CD8-positive, alpha-beta memory T cell (primary cell): ENCODE measurements at regions not wholly inside any gene's neighbourhood (a gene's known extent, or its start where the extent isn't known, plus 50 kb on each side); places are given as distances from the start of the nearest gene placed in this dataset.
A peak's percentile ranks its signal among the peaks of the same experiment; 100 is the strongest.

Experiments used
- CTCF ChIA-PET: fragments of 350-600 bp; sonication (Branson Sonifier 250); formaldehyde crosslinking; loops from one replicate; lab custom pipeline; 2021; ENCODE audit warnings: antibody characterized with exemption; lab: Charles Lee
- POLR2A ChIA-PET: fragments of 350-600 bp; sonication (Branson Sonifier 250); formaldehyde crosslinking; loops from one replicate; lab custom pipeline; 2021; ENCODE audit warnings: antibody characterized with exemption; lab: Charles Lee
- DNase-seq, 5 donors: peaks; one replicate each; pipeline versions ENCODE4 v3.0.0 to v3.0.0-alpha.2; 2020 to 2022; ENCODE audit warnings: mixed read lengths in 1 of 5
- H3K27ac ChIP-seq: one replicate; pipeline ENCODE4 v1.7.0; 2013; ENCODE audit warnings: low read depth, mild to moderate bottlenecking, low read length, moderate library complexity
- H3K27me3 ChIP-seq: 2 replicates; pipeline ENCODE4 v1.7.0; 2013; ENCODE audit warnings: low read length, mild to moderate bottlenecking; ENCODE audit not compliant: insufficient read depth, poor library complexity, severe bottlenecking
- H3K36me3 ChIP-seq: 2 replicates; pipeline ENCODE4 v1.7.0; 2013; ENCODE audit warnings: mild to moderate bottlenecking, low read length, moderate library complexity; ENCODE audit not compliant: insufficient read depth
- H3K4me1 ChIP-seq: 2 replicates; pipeline ENCODE4 v1.7.0; 2013; ENCODE audit warnings: mild to moderate bottlenecking, low read length, moderate library complexity; ENCODE audit not compliant: insufficient read depth
- H3K4me3 ChIP-seq: 2 replicates; pipeline ENCODE4 v1.7.0; 2013; ENCODE audit warnings: mild to moderate bottlenecking, low read length
- H3K9me3 ChIP-seq: 2 replicates; pipeline ENCODE4 v1.7.0; 2013; ENCODE audit warnings: mild to moderate bottlenecking, low read length
- H3K27ac Mint-ChIP-seq, 8 donors: one replicate each; pipeline ENCODE4 v1.8.0; 2020 to 2021; ENCODE audit warnings: mixed read lengths in 8 of 8, mild to moderate bottlenecking in 6 of 8, inconsistent platforms in 3 of 8, moderate library complexity in 3 of 8
- H3K27me3 Mint-ChIP-seq, 2 donors: one replicate each; pipeline ENCODE4 v1.8.0; 2020 to 2021; ENCODE audit warnings: mixed read lengths in 2 of 2, mild to moderate bottlenecking in 1 of 2, moderate library complexity in 1 of 2
- H3K36me3 Mint-ChIP-seq, 3 donors: one replicate each; pipeline ENCODE4 v1.8.0; 2020 to 2021; ENCODE audit warnings: mixed read lengths in 3 of 3, inconsistent platforms in 1 of 3, mild to moderate bottlenecking in 1 of 3
- H3K4me1 Mint-ChIP-seq, 3 donors: one replicate each; pipeline ENCODE4 v1.8.0; 2020 to 2021; ENCODE audit warnings: mixed read lengths in 3 of 3, inconsistent platforms in 1 of 3, mild to moderate bottlenecking in 1 of 3
- H3K4me3 Mint-ChIP-seq, 7 donors: one replicate each; pipeline ENCODE4 v1.8.0; 2020 to 2021; ENCODE audit warnings: mixed read lengths in 7 of 7, mild to moderate bottlenecking in 6 of 7, moderate library complexity in 4 of 7, inconsistent platforms in 2 of 7
- H3K9me3 Mint-ChIP-seq, 5 donors: one replicate each; pipeline ENCODE4 v1.8.0; 2020 to 2022; ENCODE audit warnings: mixed read lengths in 5 of 5, mild to moderate bottlenecking in 3 of 5, moderate library complexity in 2 of 5, inconsistent platforms in 1 of 5

- H3K36me3 ChIP-seq = no peaks in the 10 kb centered on the region
- Mint-ChIP-seq H3K27me3 (no peaks in the 10 kb centered on the region), H3K27ac (no peak overlapping the region), H3K4me3 (no peak overlapping the region), H3K4me1 (peaks cover 68 to 81% (median 75%) of the 10 kb centered on the region in 3 donors), H3K9me3 (peaks cover 0 to 2% (median 0%) of the 10 kb centered on the region in 5 donors), H3K36me3 (peaks cover 0 to 3% (median 0%) of the 10 kb centered on the region in 3 donors)
- no peaks in the 10 kb centered on the region for H3K27me3 ChIP-seq
- H3K27ac ChIP-seq = no peak overlapping the region
- no peak overlapping the region for H3K4me3 ChIP-seq
- no peak for DNase-seq
- ChIA-PET CTCF (no interaction called here), POLR2A (no interaction called here)
- H3K4me1 ChIP-seq = peaks cover 21% of the 10 kb centered on the region
- H3K9me3 ChIP-seq = no peaks in the 10 kb centered on the region
These were observed 462.8 kb upstream of the CBLB start for GRCh38 chr3:106331636-106332035.

GRCh38 chr3:106332129-106332528 is 463.3 kb upstream of the CBLB start:
- H3K4me3 Mint-ChIP-seq = no peak overlapping the region
- CTCF ChIA-PET = no interaction called here
- peaks cover 68 to 81% (median 75%) of the 10 kb centered on the region in 3 donors for H3K4me1 Mint-ChIP-seq

DNA sequence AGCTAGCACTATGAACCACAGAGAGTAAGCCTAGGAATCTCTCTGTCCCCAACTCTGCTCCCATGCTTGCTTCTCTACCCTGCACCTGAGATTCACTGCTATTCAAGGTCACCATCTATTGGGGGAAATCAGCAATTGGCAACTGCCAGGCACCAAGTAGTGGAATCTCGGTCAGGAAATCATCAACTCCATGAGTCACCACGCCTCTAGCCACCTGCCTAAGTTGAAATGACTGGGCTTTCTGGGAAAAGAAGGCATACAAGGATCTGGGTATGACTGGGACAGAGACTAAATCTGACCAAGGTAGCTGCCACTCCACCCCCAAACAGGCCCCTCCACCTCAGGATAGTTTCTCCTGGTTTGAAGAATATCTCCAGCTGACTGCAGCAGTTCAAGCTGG is 464.1 kb upstream of the CBLB start:
- no peaks in the 10 kb centered on the region for H3K27me3 ChIP-seq
- no peak overlapping the region for H3K4me3 ChIP-seq
- DNase-seq = no peak
- no peaks in the 10 kb centered on the region for H3K9me3 ChIP-seq
- Mint-ChIP-seq H3K27ac (peak overlapping the region in 2 of 8 donors; percentile 52 to 70), H3K27me3 (no peaks in the 10 kb centered on the region), H3K9me3 (peaks cover 0 to 2% (median 0%) of the 10 kb centered on the region in 5 donors), H3K4me1 (peaks cover 64 to 79% (median 75%) of the 10 kb centered on the region in 3 donors), H3K36me3 (peaks cover 0 to 5% (median 0%) of the 10 kb centered on the region in 3 donors), H3K4me3 (peak overlapping the region in 1 of 7 donors; percentile 8)
- H3K27ac ChIP-seq = no peak overlapping the region
- POLR2A ChIA-PET = interaction anchor here (0.6 kb wide), 1 partner anchor 277 kb away, joined by 3 read pairs; no protein-coding TSS in a partner anchor
- CTCF ChIA-PET = no interaction called here
- H3K4me1 ChIP-seq = peaks cover 24% of the 10 kb centered on the region
- no peaks in the 10 kb centered on the region for H3K36me3 ChIP-seq

More at GRCh38 chr3:106332129-106332528, 463.3 kb upstream of the CBLB start:
- H3K4me1 ChIP-seq = peaks cover 24% of the 10 kb centered on the region
- no peaks in the 10 kb centered on the region for H3K27me3 Mint-ChIP-seq
- DNase-seq = no peak
- no peak overlapping the region for H3K4me3 ChIP-seq
- peaks cover 0 to 2% (median 0%) of the 10 kb centered on the region in 5 donors for H3K9me3 Mint-ChIP-seq
- H3K36me3 ChIP-seq = no peaks in the 10 kb centered on the region
- POLR2A ChIA-PET = no interaction called here
- no peak overlapping the region for H3K27ac ChIP-seq
- H3K36me3 Mint-ChIP-seq = peaks cover 0 to 4% (median 0%) of the 10 kb centered on the region in 3 donors
- H3K27ac Mint-ChIP-seq = no peak overlapping the region
- no peaks in the 10 kb centered on the region for H3K9me3 ChIP-seq
- H3K27me3 ChIP-seq = no peaks in the 10 kb centered on the region

GRCh38 chr3:106333911-106334618 is 465.3 kb upstream of the CBLB start:
- H3K27ac ChIP-seq = no peak overlapping the region
- Mint-ChIP-seq H3K9me3 (peaks cover 0 to 2% (median 0%) of the 10 kb centered on the region in 5 donors), H3K4me1 (peaks cover 75 to 87% (median 85%) of the 10 kb centered on the region in 3 donors), H3K36me3 (peaks cover 0 to 6% (median 0%) of the 10 kb centered on the region in 3 donors), H3K4me3 (peak overlapping the region; percentile 37 to 78 (median 75)), H3K27me3 (no peaks in the 10 kb centered on the region), H3K27ac (peak overlapping the region; percentile 42 to 89 (median 78))
- no peaks in the 10 kb centered on the region for H3K27me3 ChIP-seq
- H3K9me3 ChIP-seq = no peaks in the 10 kb centered on the region
- H3K4me1 ChIP-seq = peaks cover 35% of the 10 kb centered on the region
- CTCF ChIA-PET = no interaction called here
- DNase-seq = peak in 4 of 5 donors; percentile 6 to 77 (median 22)
- H3K36me3 ChIP-seq = no peaks in the 10 kb centered on the region
- POLR2A ChIA-PET = no interaction called here
- no peak overlapping the region for H3K4me3 ChIP-seq

GRCh38 chr3:106336619-106337018 is 467.8 kb upstream of the CBLB start:
- POLR2A ChIA-PET = no interaction called here
- H3K9me3 Mint-ChIP-seq = peaks cover 0 to 2% (median 0%) of the 10 kb centered on the region in 5 donors

DNA sequence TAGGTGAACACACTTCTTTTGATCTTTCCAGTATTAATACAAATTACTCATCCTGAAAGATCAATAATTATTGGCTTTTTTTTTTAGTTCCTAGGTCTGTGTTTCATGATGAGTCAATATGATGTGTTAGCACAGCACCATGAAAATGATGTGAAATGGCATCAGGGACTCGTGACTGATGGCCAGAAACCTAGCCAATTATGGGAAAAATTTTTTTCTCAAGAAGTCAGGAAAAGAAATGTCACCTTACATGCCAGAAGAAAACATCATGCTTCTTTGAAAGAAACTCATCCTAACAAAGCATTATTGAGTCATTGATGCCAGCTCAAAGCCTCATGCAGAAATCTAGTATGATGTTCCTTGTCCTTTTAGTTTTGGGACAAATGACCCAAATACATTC is 468.3 kb upstream of the CBLB start:
- no peak for DNase-seq
- H3K36me3 Mint-ChIP-seq = peaks cover 0 to 6% (median 0%) of the 10 kb centered on the region in 3 donors
- Histone ChIP-seq H3K36me3 (no peaks in the 10 kb centered on the region), H3K4me1 (peaks cover 36% of the 10 kb centered on the region), H3K4me3 (no peak overlapping the region), H3K9me3 (no peaks in the 10 kb centered on the region), H3K27me3 (no peaks in the 10 kb centered on the region), H3K27ac (no peak overlapping the region)
- peak overlapping the region in 1 of 8 donors; percentile 4 for H3K27ac Mint-ChIP-seq
- peaks cover 0 to 2% (median 0%) of the 10 kb centered on the region in 5 donors for H3K9me3 Mint-ChIP-seq
- peaks cover 70 to 77% (median 73%) of the 10 kb centered on the region in 3 donors for H3K4me1 Mint-ChIP-seq
- ChIA-PET CTCF (no interaction called here), POLR2A (no interaction called here)
- H3K27me3 Mint-ChIP-seq = no peaks in the 10 kb centered on the region
- H3K4me3 Mint-ChIP-seq = peak overlapping the region in 1 of 7 donors; percentile 26

More at GRCh38 chr3:106336619-106337018, 467.8 kb upstream of the CBLB start:
- CTCF ChIA-PET = no interaction called here
- H3K27me3 ChIP-seq = no peaks in the 10 kb centered on the region
- no peak for DNase-seq
- peak overlapping the region in 5 of 7 donors; percentile 0 to 47 (median 26) for H3K4me3 Mint-ChIP-seq
- no peak overlapping the region for H3K4me3 ChIP-seq
- H3K36me3 ChIP-seq = no peaks in the 10 kb centered on the region
- H3K27me3 Mint-ChIP-seq = no peaks in the 10 kb centered on the region
- peaks cover 73 to 82% (median 78%) of the 10 kb centered on the region in 3 donors for H3K4me1 Mint-ChIP-seq
- H3K36me3 Mint-ChIP-seq = peaks cover 0 to 6% (median 0%) of the 10 kb centered on the region in 3 donors
- H3K9me3 ChIP-seq = no peaks in the 10 kb centered on the region
- H3K4me1 ChIP-seq = peaks cover 36% of the 10 kb centered on the region
- no peak overlapping the region for H3K27ac ChIP-seq
- peak overlapping the region in 2 of 8 donors; percentile 4 to 58 for H3K27ac Mint-ChIP-seq

- no peak overlapping the region for H3K27ac ChIP-seq
These were observed 469.9 kb upstream of the CBLB start for GRCh38 chr3:106338582-106339214.

More at GRCh38 chr3:106338582-106339214, 469.9 kb upstream of the CBLB start:
- ChIA-PET CTCF (interaction anchor here (0.9 kb wide), 1 partner anchor 153 kb away, joined by 3 read pairs; no protein-coding TSS in a partner anchor), POLR2A (interaction anchor here (0.6 kb wide), 1 partner anchor 324 kb away, joined by 3 read pairs; no protein-coding TSS in a partner anchor)
- H3K4me3 ChIP-seq = no peak overlapping the region
- H3K9me3 Mint-ChIP-seq = peaks cover 0 to 2% (median 0%) of the 10 kb centered on the region in 5 donors
- no peaks in the 10 kb centered on the region for H3K27me3 ChIP-seq
- peaks cover 57 to 63% (median 61%) of the 10 kb centered on the region in 3 donors for H3K4me1 Mint-ChIP-seq
- peaks cover 0 to 6% (median 0%) of the 10 kb centered on the region in 3 donors for H3K36me3 Mint-ChIP-seq
- DNase-seq = peak in 1 of 5 donors; percentile 57
- peak overlapping the region; percentile 48 to 83 (median 68) for H3K4me3 Mint-ChIP-seq
- no peaks in the 10 kb centered on the region for H3K9me3 ChIP-seq
- H3K27me3 Mint-ChIP-seq = no peaks in the 10 kb centered on the region
- H3K36me3 ChIP-seq = no peaks in the 10 kb centered on the region
- peaks cover 36% of the 10 kb centered on the region for H3K4me1 ChIP-seq
- peak overlapping the region in 7 of 8 donors; percentile 33 to 90 (median 73) for H3K27ac Mint-ChIP-seq
